Epithelial cell of esophagus (primary cell): ENCODE measurements at regions not wholly inside any gene's neighbourhood (a gene's known extent, or its start where the extent isn't known, plus 50 kb on each side); places are given as distances from the start of the nearest gene placed in this dataset.
A peak's percentile ranks its signal among the peaks of the same experiment; 100 is the strongest.

Source experiments
- DNase-seq: peaks from one replicate; pipeline ENCODE4 v3.0.0; 2010; ENCODE audit warnings: low read depth
- H3K4me3 ChIP-seq: 2 replicates; pipeline ENCODE4 v1.5.1; 2011; ENCODE audit warnings: mild to moderate bottlenecking, low read length, control low read depth
- CTCF ChIP-seq: IDR thresholded peaks from 2 replicates; pipeline ENCODE4 v1.5.1; 2011; ENCODE audit warnings: low read depth, mild to moderate bottlenecking, low read length, control low read depth, inconsistent platforms; ENCODE audit not compliant: insufficient read depth; ENCODE audit errors: missing control alignments

GRCh38 chr5:51449026-51449425, 65.8 kb downstream of the ISL1 start:
- H3K4me3 ChIP-seq: no peak overlapping the region
- DNase-seq: no peak
- no peak for TF ChIP-seq CTCF

GRCh38 chr5:51452562-51452961, 69.3 kb downstream of the ISL1 start:
- DNase-seq: no peak
- no peak for TF ChIP-seq CTCF
- H3K4me3 ChIP-seq: no peak overlapping the region

- TF ChIP-seq CTCF: no peak
- H3K4me3 ChIP-seq: peak overlapping the region; percentile 19
- DNase-seq: peak; percentile 11
Measured at GRCh38 chr5:51465165-51465564, 81.9 kb downstream of the ISL1 start.

GRCh38 chr5:51466214-51466613, 83.0 kb downstream of the ISL1 start:
- H3K4me3 ChIP-seq: no peak overlapping the region
- DNase-seq: no peak
- no peak for TF ChIP-seq CTCF

GRCh38 chr5:51468196-51468595, 84.9 kb downstream of the ISL1 start:
- no peak overlapping the region for H3K4me3 ChIP-seq
- TF ChIP-seq CTCF: peak; percentile 6
- peak; percentile 21 for DNase-seq

- H3K4me3 ChIP-seq: no peak overlapping the region
- TF ChIP-seq CTCF: no peak
- DNase-seq: no peak
Measured at GRCh38 chr5:51471630-51472029, 88.4 kb downstream of the ISL1 start.

- TF ChIP-seq CTCF: no peak
- no peak overlapping the region for H3K4me3 ChIP-seq
- DNase-seq: no peak
Measured at GRCh38 chr5:51472472-51472871, 89.2 kb downstream of the ISL1 start.
